ENCODE measurements at regions not wholly inside any gene's neighbourhood (a gene's known extent, or its start where the extent isn't known, plus 50 kb on each side); places are given as distances from the start of the nearest gene placed in this dataset.

DNA sequence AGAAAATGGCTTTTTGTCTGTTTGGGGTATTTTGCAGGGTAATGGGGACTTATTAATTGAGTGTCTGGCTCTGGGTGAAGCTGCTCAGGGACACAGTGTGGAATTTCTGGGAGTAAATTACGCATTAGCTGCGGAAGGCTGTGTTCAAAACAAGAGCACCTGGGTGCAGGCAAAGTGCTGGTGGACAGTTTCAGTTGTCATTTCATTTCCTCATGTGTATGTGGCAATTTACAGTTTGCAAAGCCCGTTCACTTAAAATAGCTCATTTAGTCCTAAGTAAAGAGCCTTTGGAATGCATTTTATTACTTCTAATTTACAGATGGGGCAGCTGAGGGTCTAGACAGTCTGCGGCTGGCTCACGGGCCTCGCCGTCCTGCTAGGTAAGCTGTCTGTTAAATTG, 546.8 kb downstream of the BCL11B start (continued):
- TF ChIP-seq, protein P1, sequence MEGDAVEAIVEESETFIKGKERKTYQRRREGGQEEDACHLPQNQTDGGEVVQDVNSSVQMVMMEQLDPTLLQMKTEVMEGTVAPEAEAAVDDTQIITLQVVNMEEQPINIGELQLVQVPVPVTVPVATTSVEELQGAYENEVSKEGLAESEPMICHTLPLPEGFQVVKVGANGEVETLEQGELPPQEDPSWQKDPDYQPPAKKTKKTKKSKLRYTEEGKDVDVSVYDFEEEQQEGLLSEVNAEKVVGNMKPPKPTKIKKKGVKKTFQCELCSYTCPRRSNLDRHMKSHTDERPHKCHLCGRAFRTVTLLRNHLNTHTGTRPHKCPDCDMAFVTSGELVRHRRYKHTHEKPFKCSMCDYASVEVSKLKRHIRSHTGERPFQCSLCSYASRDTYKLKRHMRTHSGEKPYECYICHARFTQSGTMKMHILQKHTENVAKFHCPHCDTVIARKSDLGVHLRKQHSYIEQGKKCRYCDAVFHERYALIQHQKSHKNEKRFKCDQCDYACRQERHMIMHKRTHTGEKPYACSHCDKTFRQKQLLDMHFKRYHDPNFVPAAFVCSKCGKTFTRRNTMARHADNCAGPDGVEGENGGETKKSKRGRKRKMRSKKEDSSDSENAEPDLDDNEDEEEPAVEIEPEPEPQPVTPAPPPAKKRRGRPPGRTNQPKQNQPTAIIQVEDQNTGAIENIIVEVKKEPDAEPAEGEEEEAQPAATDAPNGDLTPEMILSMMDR (IDR thresholded peaks at IDR 0.05), result no peak
- TF ChIP-seq RFX5 (IDR thresholded peaks at IDR 0.05; ENCODE audit: low read length) (no peak), RCOR1 (IDR thresholded peaks at IDR 0.05; ENCODE audit: low read length) (no peak)

DNA sequence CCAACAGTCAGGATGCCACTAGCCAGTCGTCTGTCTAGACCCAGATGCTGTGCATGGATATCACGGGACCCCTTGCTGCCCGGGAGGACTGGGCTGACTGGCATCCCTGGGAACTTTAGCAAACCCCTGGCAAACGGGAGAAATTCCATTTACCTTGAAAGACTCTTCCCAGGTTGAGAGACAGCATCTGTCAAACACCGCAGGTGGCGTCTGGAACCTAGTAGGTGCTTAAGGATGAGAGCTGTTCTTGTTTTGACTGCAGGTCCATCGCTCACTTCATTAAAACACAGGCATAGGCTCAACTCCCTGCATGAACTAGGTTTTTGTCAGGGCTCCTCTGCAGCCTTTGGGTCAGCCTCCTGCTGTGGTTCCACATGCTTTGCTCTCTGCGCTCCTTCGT, 546.3 kb downstream of the BCL11B start:
- POLR2A ChIA-PET, result no interaction called here
- CTCF ChIA-PET, result no interaction called here
- WGBS (ENCODE audit: low lambda C conversion rate), result 21% methylated on average over 9 of the region's 9 CpGs

DNA sequence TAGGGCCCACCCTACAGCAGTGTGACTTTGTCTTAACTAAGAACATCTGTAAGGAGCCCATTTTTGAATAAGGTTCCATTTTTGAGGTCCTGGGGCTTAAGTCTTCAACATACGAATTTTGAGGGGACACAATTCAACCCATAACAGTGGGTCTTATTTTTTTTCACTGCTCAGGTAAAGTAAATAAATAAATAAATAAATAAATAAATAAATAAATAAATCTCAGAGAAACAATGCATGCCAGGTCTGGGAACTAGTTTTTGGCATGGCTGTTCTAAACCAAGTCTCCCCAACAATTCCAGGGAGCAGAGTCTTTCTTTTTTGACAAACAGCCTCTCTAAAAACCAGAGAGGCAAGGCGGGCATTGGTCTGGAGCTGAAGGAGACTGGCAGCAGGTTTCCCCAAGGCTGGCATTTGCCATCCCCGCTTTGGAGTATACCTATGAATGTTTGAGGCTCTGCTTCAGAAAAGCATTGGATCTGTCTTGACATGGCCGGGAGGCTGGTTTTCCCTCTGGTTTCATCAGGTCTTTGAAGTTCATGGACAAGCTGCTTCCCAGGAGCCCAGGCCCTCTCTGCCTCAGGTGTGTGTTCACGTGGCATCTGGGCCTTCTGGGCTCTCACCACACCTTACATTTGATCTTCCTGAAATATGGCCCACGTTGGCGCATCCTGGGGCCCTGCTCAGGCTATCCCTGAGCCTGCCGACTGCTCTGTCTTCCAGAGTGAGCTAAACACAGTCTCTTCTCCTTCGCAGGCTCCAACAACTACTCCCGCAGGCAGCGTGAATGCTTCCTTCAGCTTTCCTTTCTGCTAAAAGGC, 545.2 kb downstream of the BCL11B start:
- TF ChIP-seq FOXJ3 (CRISPR knock-in tag; IDR thresholded peaks at IDR 0.05) (no peak), MXI1 (IDR thresholded peaks at IDR 0.05; ENCODE audit: low read depth, low read length) (no peak), ELF1 (IDR thresholded peaks at IDR 0.05) (no peak), TCF12 (IDR thresholded peaks at IDR 0.05) (no peak), RCOR1 (IDR thresholded peaks at IDR 0.05; ENCODE audit: low read length) (no peak), SMC3 (IDR thresholded peaks at IDR 0.05; ENCODE audit: low read depth, low read length) (no peak), RFX5 (IDR thresholded peaks at IDR 0.05; ENCODE audit: low read length) (no peak), FOSL2 (IDR thresholded peaks at IDR 0.05; ENCODE audit: borderline replicate concordance, low read depth) (no peak), POLR2AphosphoS5 (IDR thresholded peaks at IDR 0.05; ENCODE audit: low read depth, low read length) (no peak), NFIC (IDR thresholded peaks at IDR 0.05; ENCODE audit: borderline replicate concordance) (no peak)
- TF ChIP-seq, protein P1 (IDR thresholded peaks at IDR 0.05), result no peak
- TF ChIP-seq, protein P2, sequence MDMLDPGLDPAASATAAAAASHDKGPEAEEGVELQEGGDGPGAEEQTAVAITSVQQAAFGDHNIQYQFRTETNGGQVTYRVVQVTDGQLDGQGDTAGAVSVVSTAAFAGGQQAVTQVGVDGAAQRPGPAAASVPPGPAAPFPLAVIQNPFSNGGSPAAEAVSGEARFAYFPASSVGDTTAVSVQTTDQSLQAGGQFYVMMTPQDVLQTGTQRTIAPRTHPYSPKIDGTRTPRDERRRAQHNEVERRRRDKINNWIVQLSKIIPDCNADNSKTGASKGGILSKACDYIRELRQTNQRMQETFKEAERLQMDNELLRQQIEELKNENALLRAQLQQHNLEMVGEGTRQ (IDR thresholded peaks at IDR 0.05; ENCODE audit: borderline replicate concordance, low read depth, low read length), result no peak
- TF ChIP-seq, protein P3, sequence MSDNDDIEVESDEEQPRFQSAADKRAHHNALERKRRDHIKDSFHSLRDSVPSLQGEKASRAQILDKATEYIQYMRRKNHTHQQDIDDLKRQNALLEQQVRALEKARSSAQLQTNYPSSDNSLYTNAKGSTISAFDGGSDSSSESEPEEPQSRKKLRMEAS (IDR thresholded peaks at IDR 0.05; ENCODE audit: low read depth), result no peak
- H3K79me2 ChIP-seq (ENCODE audit: insufficient read depth), result no peaks in the 10 kb centered on the region
- ChIA-PET CTCF (no interaction called here), POLR2A (no interaction called here)
- H3K27me3 ChIP-seq (ENCODE audit: insufficient read depth), result no peaks in the 10 kb centered on the region
- H3K4me2 ChIP-seq, result no peak overlapping the region
- no peak overlapping the region for H3K27ac ChIP-seq (ENCODE audit: low read depth in 2 of 2, low read length in 1 of 2)
- WGBS (ENCODE audit: low lambda C conversion rate), result 7% methylated on average over 10 of the region's 11 CpGs
- no peaks in the 10 kb centered on the region for H3K9me3 ChIP-seq
- no peak overlapping the region for H3K9ac ChIP-seq
- no peaks in the 10 kb centered on the region for H3K4me1 ChIP-seq (ENCODE audit: control insufficient read depth in 1 of 2, insufficient read depth in 2 of 2, low read depth in 1 of 2, low read length in 1 of 2)
- no peaks in the 10 kb centered on the region for H3K9me2 ChIP-seq
- no peak overlapping the region for H3K4me3 ChIP-seq (ENCODE audit: low read depth in 2 of 2, low read length in 1 of 2)
- H3K36me3 ChIP-seq (replicated peaks in 1 of 2; ENCODE audit: control insufficient read depth in 1 of 2, insufficient read depth in 2 of 2, low read length in 1 of 2), result no peaks in the 10 kb centered on the region
- H4K20me1 ChIP-seq (ENCODE audit: insufficient read depth), result no peaks in the 10 kb centered on the region
- DNase-seq, result no peak
- H2AFZ ChIP-seq (ENCODE audit: low read depth), result no peak overlapping the region
- no peaks in the 10 kb centered on the region for H3F3A ChIP-seq (replicated peaks; ENCODE audit: insufficient read depth)

More for the DNA sequence above, 546.3 kb downstream of the BCL11B start:
- H3K9me2 ChIP-seq, result no peaks in the 10 kb centered on the region
- no peak overlapping the region for H3K9ac ChIP-seq
- no peak for DNase-seq
- H3K4me2 ChIP-seq, result no peak overlapping the region
- no peaks in the 10 kb centered on the region for H3K27me3 ChIP-seq (ENCODE audit: insufficient read depth)
- H2AFZ ChIP-seq (ENCODE audit: low read depth), result no peak overlapping the region
- no peaks in the 10 kb centered on the region for H3F3A ChIP-seq (replicated peaks; ENCODE audit: insufficient read depth)
- H3K4me1 ChIP-seq (ENCODE audit: control insufficient read depth in 1 of 2, insufficient read depth in 2 of 2, low read depth in 1 of 2, low read length in 1 of 2), result no peaks in the 10 kb centered on the region
- no peak overlapping the region for H3K27ac ChIP-seq (ENCODE audit: low read depth in 2 of 2, low read length in 1 of 2)
- no peaks in the 10 kb centered on the region for H3K36me3 ChIP-seq (replicated peaks in 1 of 2; ENCODE audit: control insufficient read depth in 1 of 2, insufficient read depth in 2 of 2, low read length in 1 of 2)
- H3K9me3 ChIP-seq, result no peaks in the 10 kb centered on the region
- no peaks in the 10 kb centered on the region for H3K79me2 ChIP-seq (ENCODE audit: insufficient read depth)
- no peak overlapping the region for H3K4me3 ChIP-seq (ENCODE audit: low read depth in 2 of 2, low read length in 1 of 2)
- H4K20me1 ChIP-seq (ENCODE audit: insufficient read depth), result no peaks in the 10 kb centered on the region
- TF ChIP-seq SIN3A (IDR thresholded peaks at IDR 0.05; ENCODE audit: borderline replicate concordance, low read depth, low read length), result no peak

Measured in SK-N-SH (cell line).